ENCODE measurements at regions not wholly inside any gene's neighbourhood (a gene's known extent, or its start where the extent isn't known, plus 50 kb on each side); places are given as distances from the start of the nearest gene placed in this dataset.

DNA sequence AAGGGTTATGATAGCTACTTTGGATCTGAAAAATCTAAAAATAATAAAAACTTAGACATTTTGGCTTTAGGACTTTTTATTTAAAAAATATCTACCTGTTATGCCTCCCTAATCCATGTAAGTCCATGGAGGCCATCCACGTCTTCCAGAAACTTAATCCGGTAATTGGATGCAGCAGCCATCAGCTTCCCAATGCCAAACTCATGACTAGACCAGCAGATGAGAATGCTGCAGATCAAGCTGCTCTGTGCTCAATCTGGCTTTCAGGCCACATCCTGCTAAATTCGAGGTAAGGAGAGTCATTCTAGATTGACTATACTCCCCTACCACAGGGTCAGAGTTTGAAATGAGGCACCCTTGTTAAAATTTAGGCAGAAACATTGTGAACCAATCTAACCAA, 168.5 kb upstream of the TCERG1L start:
- no peak for DNase-seq (ENCODE audit: low read depth in 3 of 3, low spot score in 1 of 3)

DNA sequence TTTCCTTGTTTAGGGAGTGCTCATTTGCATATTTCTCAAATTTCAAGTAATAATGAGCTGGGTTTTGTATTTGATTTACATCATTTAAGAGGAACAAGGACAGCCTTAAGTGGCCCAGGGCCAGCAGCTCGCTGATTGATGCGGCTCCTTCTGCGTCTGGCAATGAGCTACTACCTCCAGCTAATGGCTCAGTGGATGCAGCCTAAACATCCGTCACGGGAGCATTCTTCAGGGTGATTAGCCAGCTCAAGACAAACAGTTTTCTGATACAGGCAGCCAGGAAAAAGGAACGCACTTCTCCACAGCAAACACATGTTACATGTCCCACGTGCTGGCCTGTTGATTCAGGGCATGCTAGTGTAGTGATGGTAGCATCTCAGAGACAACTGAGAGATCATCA, 169.3 kb upstream of the TCERG1L start:
- no peak for DNase-seq (ENCODE audit: low read depth in 3 of 3, low spot score in 1 of 3)

- DNase-seq (ENCODE audit: low read depth in 3 of 3, low spot score in 1 of 3): no peak
Observed at GRCh38 chr10:131485732-131486131, 174.2 kb upstream of the TCERG1L start.

DNA sequence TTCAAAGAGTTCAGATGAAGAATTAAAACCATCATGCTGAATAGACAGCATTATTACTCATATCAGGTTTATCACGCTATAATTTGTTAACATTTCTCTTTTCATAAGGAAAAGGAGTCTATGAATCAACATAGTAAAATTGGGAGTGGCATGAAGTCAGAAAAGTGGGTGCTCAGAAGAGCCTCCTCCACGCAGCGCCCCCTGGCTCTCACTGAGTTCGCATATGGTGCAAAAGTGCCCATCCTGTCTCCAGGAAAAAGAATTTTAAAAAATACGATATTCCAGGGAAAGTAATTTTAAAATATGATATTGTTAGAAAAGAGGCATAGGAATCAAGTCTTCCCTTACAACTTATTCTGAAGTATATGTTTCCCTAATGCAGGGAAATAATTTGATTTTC, 176.3 kb upstream of the TCERG1L start:
- DNase-seq (ENCODE audit: low read depth in 3 of 3, low spot score in 1 of 3): no peak

- no peak for DNase-seq (ENCODE audit: low read depth in 3 of 3, low spot score in 1 of 3)
Observed at GRCh38 chr10:131490991-131491594, 179.6 kb upstream of the TCERG1L start.

DNA sequence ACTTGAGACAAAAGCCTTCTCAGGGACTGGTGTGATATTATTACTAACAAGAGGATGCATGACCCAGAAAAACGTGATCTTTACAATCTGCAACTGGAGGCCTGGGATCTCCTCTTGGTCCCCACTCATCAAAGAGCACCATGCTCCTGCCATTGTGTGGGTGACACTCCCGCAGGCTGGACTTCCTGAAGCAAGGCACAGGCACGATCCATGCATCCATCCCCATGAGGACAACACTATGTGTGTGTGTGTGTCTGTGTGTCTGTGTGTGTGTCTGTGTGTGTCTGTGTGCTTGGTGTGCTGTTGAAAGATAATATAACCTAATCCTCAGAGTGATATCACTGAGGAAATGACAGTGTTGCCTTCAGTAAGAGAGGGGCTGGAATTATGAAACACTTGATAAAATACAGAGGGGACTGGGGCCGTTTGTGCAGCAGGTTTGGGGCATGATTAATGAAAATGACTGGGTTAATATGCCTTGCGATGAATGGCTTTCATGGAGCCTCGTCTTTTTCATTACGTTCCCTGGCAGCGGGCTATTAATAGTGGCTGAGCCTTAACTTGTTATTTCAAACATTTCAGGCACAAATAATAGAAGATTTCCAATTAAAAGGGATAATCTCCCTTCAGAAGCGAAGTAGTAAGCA, 180.8 kb upstream of the TCERG1L start:
- DNase-seq (ENCODE audit: low read depth in 3 of 3, low spot score in 1 of 3): no peak

DNA sequence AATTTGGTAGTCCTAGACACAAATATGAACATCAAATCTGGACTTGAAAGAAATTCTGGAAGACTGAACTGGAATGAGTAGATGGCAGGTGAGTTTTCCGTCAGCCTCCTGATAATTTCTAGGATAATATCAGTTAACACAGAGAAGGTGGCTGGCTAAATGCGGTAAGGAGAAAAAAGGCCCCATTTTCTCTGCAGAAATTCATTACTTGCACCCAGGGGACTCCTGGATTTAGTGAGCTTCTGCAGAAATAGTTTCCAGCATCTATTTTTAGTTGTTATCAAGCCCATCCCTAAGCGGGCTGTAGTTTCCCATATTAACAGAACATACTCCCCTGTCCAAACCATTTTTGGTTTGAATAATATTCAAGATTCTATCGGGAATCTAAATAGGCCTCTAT, 181.9 kb upstream of the TCERG1L start:
- DNase-seq (ENCODE audit: low read depth in 3 of 3, low spot score in 1 of 3): no peak

GRCh38 chr10:131494451-131494850, 182.9 kb upstream of the TCERG1L start:
- DNase-seq (ENCODE audit: low read depth in 3 of 3, low spot score in 1 of 3): no peak

DNA sequence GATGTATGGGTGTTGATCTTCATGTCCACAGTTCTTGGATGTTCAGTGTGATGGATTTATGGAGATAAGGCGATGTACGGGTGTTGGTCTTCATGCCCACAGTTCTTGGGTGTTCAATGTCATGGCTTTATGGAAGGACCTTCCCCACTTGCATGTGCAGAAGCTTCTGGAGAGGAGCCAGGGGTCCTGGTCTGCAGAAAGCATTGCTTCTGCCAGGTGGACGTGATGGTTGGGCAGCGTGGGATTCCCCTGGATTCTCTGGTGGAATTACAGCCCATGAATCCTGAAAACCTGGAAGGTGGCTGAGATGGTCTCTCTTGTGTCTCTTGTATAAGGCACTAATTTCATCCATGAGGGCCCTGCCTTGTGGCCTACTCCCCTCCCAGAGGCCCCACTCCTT, 183.7 kb upstream of the TCERG1L start:
- DNase-seq (ENCODE audit: low read depth in 3 of 3, low spot score in 1 of 3): no peak

DNA sequence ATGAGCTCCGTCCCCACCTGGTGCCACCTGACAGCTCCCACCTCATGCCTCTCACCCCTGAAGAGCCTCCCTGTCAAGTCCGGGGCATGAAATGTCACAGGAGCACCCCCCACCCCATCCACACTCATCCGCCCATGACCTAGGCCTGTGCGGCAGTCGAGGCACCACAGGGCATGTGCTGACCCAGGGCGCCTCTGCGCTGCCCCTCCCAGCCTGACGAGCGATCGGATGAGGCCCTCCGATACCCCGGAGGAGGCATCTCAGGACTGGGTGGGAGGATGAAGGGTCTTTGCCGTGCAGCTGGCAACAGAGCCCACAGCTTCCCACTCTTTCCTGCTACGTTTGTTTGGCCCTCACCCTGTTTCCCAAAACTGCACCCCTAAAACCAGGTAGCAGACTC, 184.4 kb upstream of the TCERG1L start:
- no peak for DNase-seq (ENCODE audit: low read depth in 3 of 3, low spot score in 1 of 3)

GRCh38 chr10:131496351-131497052, 185.0 kb upstream of the TCERG1L start:
- no peak for DNase-seq (ENCODE audit: low read depth in 3 of 3, low spot score in 1 of 3)

GRCh38 chr10:131499566-131499965, 188.0 kb upstream of the TCERG1L start:
- no peak for DNase-seq (ENCODE audit: low read depth in 3 of 3, low spot score in 1 of 3)

DNA sequence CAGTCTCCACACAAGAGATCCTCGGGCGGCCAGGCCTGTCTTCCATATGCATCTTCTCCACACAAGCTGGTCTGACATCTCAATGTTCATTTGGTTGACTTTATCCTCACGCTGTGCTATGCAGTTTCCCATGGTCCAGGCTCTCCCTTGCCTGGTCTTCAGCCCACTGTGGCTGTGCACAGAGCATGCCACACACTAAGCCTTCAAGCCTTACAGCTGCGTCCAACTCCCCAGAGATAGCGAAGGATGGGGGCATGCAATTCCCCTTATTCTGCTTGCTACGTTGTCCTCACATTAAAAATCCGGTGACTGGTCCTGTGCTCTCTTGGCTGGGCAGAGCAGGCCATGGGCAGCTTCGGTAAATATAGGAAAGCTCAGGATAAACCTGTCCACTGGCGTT, 188.7 kb upstream of the TCERG1L start:
- DNase-seq (ENCODE audit: low read depth in 3 of 3, low spot score in 1 of 3): no peak

GRCh38 chr10:131500892-131501291, 189.4 kb upstream of the TCERG1L start:
- DNase-seq (ENCODE audit: low read depth in 3 of 3, low spot score in 1 of 3): no peak

GRCh38 chr10:131503992-131504391, 192.5 kb upstream of the TCERG1L start:
- no peak for DNase-seq (ENCODE audit: low read depth in 3 of 3, low spot score in 1 of 3)

- DNase-seq (ENCODE audit: low read depth in 3 of 3, low spot score in 1 of 3): no peak
Observed at GRCh38 chr10:131511391-131511790, 199.9 kb upstream of the TCERG1L start.

- DNase-seq (ENCODE audit: low read depth in 3 of 3, low spot score in 1 of 3): no peak
Observed at GRCh38 chr10:131512852-131513251, 201.3 kb upstream of the TCERG1L start.

DNA sequence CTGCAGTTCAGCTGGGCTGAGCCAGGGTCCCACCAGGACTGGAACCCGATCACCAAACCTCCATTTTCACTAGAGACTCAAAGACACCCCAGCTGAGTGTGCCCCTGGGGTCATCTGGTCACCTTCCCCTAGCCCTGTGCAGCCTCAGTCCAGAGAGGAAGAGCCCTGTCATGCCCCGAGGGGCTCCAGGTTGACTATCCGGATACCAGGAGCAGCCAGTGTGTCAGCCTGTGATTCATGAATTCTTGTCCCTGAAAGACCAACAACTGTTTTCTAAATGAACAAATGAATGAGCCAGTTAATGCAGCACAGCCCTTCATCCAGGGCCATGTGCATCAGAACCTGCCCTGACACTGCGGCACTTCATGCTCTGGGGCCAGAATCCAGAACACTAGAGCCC, 201.9 kb upstream of the TCERG1L start:
- no peak for DNase-seq (ENCODE audit: low read depth in 3 of 3, low spot score in 1 of 3)

- no peak for DNase-seq (ENCODE audit: low read depth in 3 of 3, low spot score in 1 of 3)
Observed at GRCh38 chr10:131513901-131514300, 202.4 kb upstream of the TCERG1L start.

DNA sequence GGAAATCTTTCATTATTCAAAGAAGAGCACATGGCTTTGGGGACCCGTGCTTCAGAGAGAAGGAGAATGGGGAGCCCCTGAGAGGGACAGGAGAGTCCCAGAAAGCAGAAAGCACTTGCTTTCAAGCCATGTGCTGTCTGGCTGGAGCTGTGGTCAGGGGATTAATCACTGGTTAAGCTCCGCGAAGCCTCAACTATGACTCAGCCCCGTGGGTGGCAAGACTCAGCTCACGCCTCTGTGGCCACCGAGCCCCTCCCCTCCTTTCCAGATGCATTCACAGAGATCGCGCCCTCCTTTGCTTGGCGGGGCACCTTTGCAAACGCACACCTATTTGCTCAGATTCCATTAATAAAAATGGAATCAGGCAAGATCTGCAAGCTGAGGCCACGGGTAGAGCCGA, 202.9 kb upstream of the TCERG1L start:
- DNase-seq (ENCODE audit: low read depth in 3 of 3, low spot score in 1 of 3): no peak

DNA sequence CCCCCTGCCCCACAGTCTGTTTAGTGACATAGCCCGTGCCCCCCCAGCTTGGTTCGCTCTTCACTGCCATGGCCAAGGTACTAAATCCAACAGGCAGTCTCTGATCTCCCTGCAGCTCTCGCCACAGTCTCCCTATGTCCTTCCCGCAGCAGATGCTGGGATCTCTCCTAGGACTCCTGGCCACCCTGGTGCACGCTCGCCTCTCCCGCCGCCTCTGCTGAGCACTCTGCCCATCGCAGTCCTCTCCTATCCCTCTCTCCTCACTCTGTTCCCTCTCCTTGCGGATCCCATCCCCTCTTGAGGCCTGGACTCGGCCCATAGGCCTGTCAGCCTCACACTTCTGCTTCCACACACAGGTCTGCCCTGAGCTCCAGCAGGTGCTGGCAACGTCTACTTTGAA, 204.8 kb upstream of the TCERG1L start:
- no peak for DNase-seq (ENCODE audit: low read depth in 3 of 3, low spot score in 1 of 3)

DNA sequence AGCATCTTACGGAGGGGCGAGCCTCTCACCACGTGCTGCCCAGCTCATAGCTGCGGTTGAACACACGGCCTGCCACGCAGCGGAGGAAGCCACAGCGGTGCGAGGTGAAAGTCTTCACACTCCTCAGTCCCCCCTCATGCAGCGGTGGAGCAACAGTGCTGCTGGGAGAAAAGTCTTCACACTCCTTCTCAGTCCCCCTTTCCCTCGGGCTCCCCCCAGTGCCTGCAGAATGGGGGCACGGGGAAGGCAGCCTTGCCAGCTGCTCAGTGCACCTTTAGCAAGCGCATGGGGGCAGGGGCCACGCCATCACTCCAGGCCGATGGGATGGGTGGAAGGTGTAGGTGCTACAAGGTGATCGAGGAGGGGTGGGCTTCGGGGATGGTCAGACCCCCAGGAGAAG, 206.3 kb upstream of the TCERG1L start:
- no peak for DNase-seq (ENCODE audit: low read depth in 3 of 3, low spot score in 1 of 3)

Measured in stimulated activated CD4-positive, alpha-beta T cell treated with anti-CD3 and anti-CD28 coated beads, TNF-alpha, amount 100 ng/mL, for 1 hour (primary cell).